ENCODE measurements at regions not wholly inside any gene's neighbourhood (a gene's known extent, or its start where the extent isn't known, plus 50 kb on each side); places are given as distances from the start of the nearest gene placed in this dataset.
A peak's percentile ranks its signal among the peaks of the same experiment; 100 is the strongest.

- DNase-seq (ENCODE audit: low spot score in 2 of 2, unreplicated experiment in 2 of 2) = no peak
- Mint-ChIP-seq H3K27me3 (ENCODE audit: low read depth) (no peaks in the 10 kb centered on the region), H3K27ac (peak overlapping the region; percentile 66), H3K9me3 (no peaks in the 10 kb centered on the region), H3K4me3 (peak overlapping the region; percentile 87), H3K36me3 (peaks cover 8% of the 10 kb centered on the region), H3K4me1 (peaks cover 55% of the 10 kb centered on the region)
- no peak for TF ChIP-seq CTCF (IDR thresholded peaks at IDR 0.05; ENCODE audit: unreplicated experiment)
Observed at GRCh38 chr10:29734640-29734961, 99.8 kb upstream of the SVIL start.

- DNase-seq (ENCODE audit: low spot score in 2 of 2, unreplicated experiment in 2 of 2) = no peak
- Mint-ChIP-seq H3K4me1 (peaks cover 64% of the 10 kb centered on the region), H3K9me3 (no peaks in the 10 kb centered on the region), H3K27me3 (ENCODE audit: low read depth) (no peaks in the 10 kb centered on the region), H3K27ac (no peak overlapping the region), H3K4me3 (peak overlapping the region; percentile 87), H3K36me3 (peaks cover 14% of the 10 kb centered on the region)
- TF ChIP-seq CTCF (IDR thresholded peaks at IDR 0.05; ENCODE audit: unreplicated experiment) = no peak
Observed at GRCh38 chr10:29733323-29733722, 98.6 kb upstream of the SVIL start.

- Mint-ChIP-seq H3K9me3 (no peaks in the 10 kb centered on the region), H3K27me3 (ENCODE audit: low read depth) (no peaks in the 10 kb centered on the region), H3K4me1 (peaks cover 68% of the 10 kb centered on the region), H3K36me3 (peaks cover 14% of the 10 kb centered on the region), H3K4me3 (peak overlapping the region; percentile 87), H3K27ac (no peak overlapping the region)
- TF ChIP-seq CTCF (IDR thresholded peaks at IDR 0.05; ENCODE audit: unreplicated experiment) = no peak
- no peak for DNase-seq (ENCODE audit: low spot score in 2 of 2, unreplicated experiment in 2 of 2)
Observed at GRCh38 chr10:29732918-29733317, 98.1 kb upstream of the SVIL start.

GRCh38 chr10:29731760-29732159, 97.0 kb upstream of the SVIL start:
- DNase-seq (ENCODE audit: low spot score in 2 of 2, unreplicated experiment in 2 of 2) = no peak
- Mint-ChIP-seq H3K9me3 (no peaks in the 10 kb centered on the region), H3K4me3 (peak overlapping the region; percentile 27), H3K36me3 (peaks cover 14% of the 10 kb centered on the region), H3K27me3 (ENCODE audit: low read depth) (no peaks in the 10 kb centered on the region), H3K4me1 (peaks cover 65% of the 10 kb centered on the region), H3K27ac (peak overlapping the region; percentile 39)
- TF ChIP-seq CTCF (IDR thresholded peaks at IDR 0.05; ENCODE audit: unreplicated experiment) = no peak

GRCh38 chr10:29730969-29731368, 96.2 kb upstream of the SVIL start:
- peaks cover 65% of the 10 kb centered on the region for H3K4me1 Mint-ChIP-seq
- H3K36me3 Mint-ChIP-seq = peaks cover 14% of the 10 kb centered on the region
- DNase-seq (ENCODE audit: low spot score in 2 of 2, unreplicated experiment in 2 of 2) = no peak
- TF ChIP-seq CTCF (IDR thresholded peaks at IDR 0.05; ENCODE audit: unreplicated experiment) = no peak
- peak overlapping the region; percentile 13 for H3K27ac Mint-ChIP-seq
- H3K27me3 Mint-ChIP-seq (ENCODE audit: low read depth) = no peaks in the 10 kb centered on the region
- no peaks in the 10 kb centered on the region for H3K9me3 Mint-ChIP-seq
- no peak overlapping the region for H3K4me3 Mint-ChIP-seq

GRCh38 chr10:29730458-29730857, 95.7 kb upstream of the SVIL start:
- H3K27ac Mint-ChIP-seq = no peak overlapping the region
- TF ChIP-seq CTCF (IDR thresholded peaks at IDR 0.05; ENCODE audit: unreplicated experiment) = no peak
- no peak overlapping the region for H3K4me3 Mint-ChIP-seq
- peaks cover 67% of the 10 kb centered on the region for H3K4me1 Mint-ChIP-seq
- H3K36me3 Mint-ChIP-seq = peaks cover 14% of the 10 kb centered on the region
- no peak for DNase-seq (ENCODE audit: low spot score in 2 of 2, unreplicated experiment in 2 of 2)
- no peaks in the 10 kb centered on the region for H3K27me3 Mint-ChIP-seq (ENCODE audit: low read depth)
- H3K9me3 Mint-ChIP-seq = no peaks in the 10 kb centered on the region

Data from mesothelial cell of epicardium (in vitro differentiated cells).